CD4-positive, alpha-beta T cell (primary cell): ENCODE measurements at regions not wholly inside any gene's neighbourhood (a gene's known extent, or its start where the extent isn't known, plus 50 kb on each side); places are given as distances from the start of the nearest gene placed in this dataset.

Source experiments
- ATAC-seq: fragments of 200-7000 bp; cut with Tn5 transposase; one replicate; pipeline ENCODE4 v1.10.0; 2022; ENCODE audit warnings: mild to moderate bottlenecking; ENCODE audit not compliant: poor library complexity
- CTCF ChIA-PET: fragments of 350-600 bp; sonication (Branson Sonifier 250); formaldehyde crosslinking; loops from one replicate; lab custom pipeline; 2021; ENCODE audit warnings: antibody characterized with exemption, inconsistent platforms; lab: Charles Lee
- POLR2A ChIA-PET: fragments of 350-600 bp; sonication (Branson Sonifier 250); formaldehyde crosslinking; loops from one replicate; lab custom pipeline; 2021; ENCODE audit warnings: antibody characterized with exemption, inconsistent platforms; lab: Charles Lee
- DNase-seq, 14 experiments: peaks; one replicate each; pipeline ENCODE4 v3.0.0-alpha.2; 2013 to 2020; ENCODE audit warnings: mixed read lengths in 2 of 14
- H3K27ac ChIP-seq, 2 donors: one replicate each; pipeline versions ENCODE4 v1.5.1 to v1.7.0; 2013; ENCODE audit warnings: low read length in 2 of 2, low read depth in 1 of 2, mild to moderate bottlenecking in 1 of 2
- H3K27me3 ChIP-seq, 2 experiments: 1 replicate in 1 of 2; 2 replicates in 1 of 2; pipeline versions ENCODE4 v1.6.1 to v1.7.0; 2013; ENCODE audit warnings: low read length in 2 of 2, control low read depth in 1 of 2, mild to moderate bottlenecking in 1 of 2, moderate library complexity in 1 of 2; ENCODE audit not compliant: insufficient read depth in 2 of 2, control insufficient read depth in 1 of 2
- H3K36me3 ChIP-seq: one replicate; pipeline ENCODE4 v1.6.1; 2013; ENCODE audit warnings: low read length, control low read depth; ENCODE audit not compliant: insufficient read depth
- H3K4me1 ChIP-seq: one replicate; pipeline ENCODE4 v1.6.1; 2013; ENCODE audit warnings: low read length, control low read depth; ENCODE audit not compliant: insufficient read depth
- H3K4me3 ChIP-seq: one replicate; pipeline ENCODE4 v1.5.1; 2013; ENCODE audit warnings: mild to moderate bottlenecking, low read length, moderate library complexity
- H3K9me3 ChIP-seq, 2 experiments: 1 replicate in 1 of 2; 2 replicates in 1 of 2; pipeline versions ENCODE4 v1.6.1 to v1.7.0; 2013; ENCODE audit warnings: low read length in 2 of 2, mild to moderate bottlenecking in 2 of 2, control low read depth in 1 of 2, moderate library complexity in 1 of 2; ENCODE audit not compliant: control insufficient read depth in 1 of 2, insufficient read depth in 1 of 2
- H3K27ac Mint-ChIP-seq: one replicate; pipeline ENCODE4 v1.8.0; 2020; ENCODE audit warnings: mixed read lengths
- H3K27me3 Mint-ChIP-seq: one replicate; pipeline ENCODE4 v1.8.0; 2021; ENCODE audit warnings: mixed read lengths
- H3K36me3 Mint-ChIP-seq: one replicate; pipeline ENCODE4 v1.8.0; 2021; ENCODE audit warnings: low read depth, mixed read lengths
- H3K4me1 Mint-ChIP-seq: one replicate; pipeline ENCODE4 v1.8.0; 2021; ENCODE audit warnings: low read depth, mixed read lengths
- H3K4me3 Mint-ChIP-seq: one replicate; pipeline ENCODE4 v1.8.0; 2020; ENCODE audit warnings: mild to moderate bottlenecking, mixed read lengths
- H3K9me3 Mint-ChIP-seq: one replicate; pipeline ENCODE4 v1.8.0; 2020; ENCODE audit warnings: mixed read lengths
- intact Hi-C, 2 experiments: fragments of 100-400 bp; cut with DNase I in 1 of 2; cut with micrococcal nuclease in 1 of 2; formaldehyde crosslinking; loops; one replicate each; pipeline versions ENCODE4 v1.15.1 to v1.9.0; 2023 to 2025; cut with DNase I, micrococcal nuclease
- TF ChIP-seq, protein P1 (sequence below): fragments of 200-600 bp; IDR thresholded peaks from one replicate; pipeline ENCODE4 v1.8.0; 2022; ENCODE audit warnings: antibody characterized with exemption, mild to moderate bottlenecking

- CTCF ChIA-PET = interaction anchor here (2.8 kb wide), 1 partner anchor 144 kb away, joined by 7 read pairs; no protein-coding TSS in a partner anchor
- H3K4me3 ChIP-seq = no peak overlapping the region
- Mint-ChIP-seq H3K27me3 (no peaks in the 10 kb centered on the region), H3K9me3 (no peaks in the 10 kb centered on the region), H3K36me3 (no peaks in the 10 kb centered on the region), H3K4me1 (peaks cover 26% of the 10 kb centered on the region), H3K4me3 (peak overlapping the region; percentile 20), H3K27ac (no peak overlapping the region)
- H3K27me3 ChIP-seq = no peaks in the 10 kb centered on the region
- no peaks in the 10 kb centered on the region for H3K9me3 ChIP-seq
- no peaks in the 10 kb centered on the region for H3K36me3 ChIP-seq
- H3K4me1 ChIP-seq = peaks cover 14% of the 10 kb centered on the region
- no peak overlapping the region for H3K27ac ChIP-seq
- POLR2A ChIA-PET = no interaction called here
- ATAC-seq (no peak), DNase-seq (no peak)
- intact Hi-C loops = no loop called here
- TF ChIP-seq, protein P1, sequence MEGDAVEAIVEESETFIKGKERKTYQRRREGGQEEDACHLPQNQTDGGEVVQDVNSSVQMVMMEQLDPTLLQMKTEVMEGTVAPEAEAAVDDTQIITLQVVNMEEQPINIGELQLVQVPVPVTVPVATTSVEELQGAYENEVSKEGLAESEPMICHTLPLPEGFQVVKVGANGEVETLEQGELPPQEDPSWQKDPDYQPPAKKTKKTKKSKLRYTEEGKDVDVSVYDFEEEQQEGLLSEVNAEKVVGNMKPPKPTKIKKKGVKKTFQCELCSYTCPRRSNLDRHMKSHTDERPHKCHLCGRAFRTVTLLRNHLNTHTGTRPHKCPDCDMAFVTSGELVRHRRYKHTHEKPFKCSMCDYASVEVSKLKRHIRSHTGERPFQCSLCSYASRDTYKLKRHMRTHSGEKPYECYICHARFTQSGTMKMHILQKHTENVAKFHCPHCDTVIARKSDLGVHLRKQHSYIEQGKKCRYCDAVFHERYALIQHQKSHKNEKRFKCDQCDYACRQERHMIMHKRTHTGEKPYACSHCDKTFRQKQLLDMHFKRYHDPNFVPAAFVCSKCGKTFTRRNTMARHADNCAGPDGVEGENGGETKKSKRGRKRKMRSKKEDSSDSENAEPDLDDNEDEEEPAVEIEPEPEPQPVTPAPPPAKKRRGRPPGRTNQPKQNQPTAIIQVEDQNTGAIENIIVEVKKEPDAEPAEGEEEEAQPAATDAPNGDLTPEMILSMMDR = no peak
These were observed 105.5 kb downstream of the EBNA1BP2 start for GRCh38 chr1:43066578-43066977.

DNA sequence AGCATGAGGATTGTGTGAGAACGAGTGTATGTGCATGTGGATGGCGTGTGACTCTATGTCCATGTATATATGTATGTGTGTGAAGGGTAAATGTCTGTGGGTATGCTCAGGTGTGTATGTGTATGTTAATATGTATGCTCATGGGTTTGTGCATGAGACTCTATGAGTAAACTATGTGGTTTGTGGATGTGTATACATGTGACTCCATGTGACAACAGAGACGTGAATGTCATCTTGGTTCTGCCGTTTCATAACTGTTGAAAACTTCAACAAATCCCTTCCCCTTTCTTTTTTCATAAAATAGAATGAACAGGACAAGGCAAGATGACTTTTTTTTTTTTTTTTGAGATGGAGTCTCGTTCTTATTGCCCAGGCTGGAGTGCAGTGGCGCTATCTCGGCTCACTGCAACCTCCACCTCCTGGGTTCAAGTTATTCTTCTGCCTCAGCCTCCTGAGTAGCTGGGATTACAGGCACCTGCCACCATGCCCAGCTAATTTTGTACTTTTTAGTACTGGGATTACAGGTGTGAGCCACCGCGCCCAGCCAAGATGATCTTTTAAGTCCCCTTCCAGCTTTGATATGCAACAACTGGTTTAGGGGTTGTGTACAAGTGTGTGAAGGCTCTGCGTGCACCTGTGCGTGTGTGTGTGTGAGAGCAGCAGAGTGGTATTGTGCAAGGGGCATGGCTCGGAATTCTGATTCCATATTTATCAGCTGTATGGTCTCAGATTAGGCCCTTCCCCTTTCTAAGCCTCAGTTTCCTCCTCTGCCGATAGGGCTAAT lies 106.3 kb downstream of the EBNA1BP2 start:
- POLR2A ChIA-PET = no interaction called here
- H3K4me3 ChIP-seq = no peak overlapping the region
- TF ChIP-seq, protein P1 = no peak
- peaks cover 14% of the 10 kb centered on the region for H3K4me1 ChIP-seq
- Mint-ChIP-seq H3K9me3 (no peaks in the 10 kb centered on the region), H3K27ac (no peak overlapping the region), H3K36me3 (no peaks in the 10 kb centered on the region), H3K4me1 (peaks cover 26% of the 10 kb centered on the region), H3K4me3 (no peak overlapping the region), H3K27me3 (no peaks in the 10 kb centered on the region)
- ATAC-seq (no peak), DNase-seq (no peak)
- no peaks in the 10 kb centered on the region for H3K27me3 ChIP-seq
- CTCF ChIA-PET = interaction anchor here (0.7 to 2.8 kb wide), 2 partner anchors 143 to 153 kb away, joined by 3 to 7 read pairs; no protein-coding TSS in a partner anchor
- intact Hi-C loops = no loop called here
- H3K36me3 ChIP-seq = no peaks in the 10 kb centered on the region
- no peak overlapping the region for H3K27ac ChIP-seq
- H3K9me3 ChIP-seq = no peaks in the 10 kb centered on the region

DNA sequence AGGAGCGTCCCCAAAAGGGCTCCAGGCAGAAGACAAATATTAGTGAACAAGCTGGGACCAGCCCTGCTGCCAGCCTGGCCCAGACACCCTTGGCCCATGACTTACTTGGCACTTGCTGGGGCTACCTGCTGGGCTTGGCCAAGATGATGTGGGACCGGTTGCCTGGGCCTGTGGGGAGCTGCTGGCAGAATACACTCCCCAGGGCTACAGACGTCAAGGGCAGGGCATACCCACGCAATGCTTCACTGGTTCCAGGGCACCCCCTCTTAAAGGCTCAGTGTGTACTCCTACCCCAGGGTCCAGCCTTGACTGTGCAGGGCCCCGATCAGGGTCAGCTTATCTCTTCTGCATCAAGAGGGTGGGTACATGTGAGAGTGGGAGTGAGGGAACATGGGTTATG lies 106.5 kb upstream of the SLC2A1 start:
- Histone ChIP-seq H3K9me3 (no peaks in the 10 kb centered on the region), H3K27me3 (no peaks in the 10 kb centered on the region), H3K4me1 (peaks cover 14% of the 10 kb centered on the region), H3K27ac (no peak overlapping the region), H3K36me3 (no peaks in the 10 kb centered on the region), H3K4me3 (no peak overlapping the region)
- Mint-ChIP-seq H3K27ac (no peak overlapping the region), H3K36me3 (no peaks in the 10 kb centered on the region), H3K27me3 (no peaks in the 10 kb centered on the region), H3K4me1 (peaks cover 21% of the 10 kb centered on the region), H3K4me3 (no peak overlapping the region), H3K9me3 (no peaks in the 10 kb centered on the region)
- intact Hi-C loops = no loop called here
- DNase-seq (no peak), ATAC-seq (no peak)
- ChIA-PET CTCF (interaction anchor here (0.7 to 0.9 kb wide), 2 partner anchors 8 to 152 kb away, joined by 3 read pairs; no protein-coding TSS in a partner anchor), POLR2A (no interaction called here)
- TF ChIP-seq, protein P1 = no peak
